GM12878 (cell line): ENCODE measurements at regions not wholly inside any gene's neighbourhood (a gene's known extent, or its start where the extent isn't known, plus 50 kb on each side); places are given as distances from the start of the nearest gene placed in this dataset.

ENCODE experiments used
- ATAC-seq: fragments of 200-7000 bp; cut with Tn5 transposase; 3 replicates; pipeline ENCODE4 v1.9.1; 2020; ENCODE audit warnings: mild to moderate bottlenecking, moderate library complexity
- BruUV-seq: library from RNA; stranded (reverse); fragments of 400-500 nt; replicated peaks from 2 replicates; lab custom pipeline; 2021; lab: Mats Ljungman, UMichigan
- CTCF ChIA-PET: fragments of 300-600 bp; sonication (Branson Sonifier 250); formaldehyde crosslinking; extraction: SDS; loops from one replicate; lab custom pipeline; 2021; ENCODE audit warnings: inconsistent platforms; lab: Yijun Ruan, JAX
- POLR2A ChIA-PET: fragments of 350-600 bp; formaldehyde crosslinking; extraction: SDS; loops from one replicate; lab custom pipeline; 2021; ENCODE audit warnings: inconsistent platforms; lab: Charles Lee
- RAD21 ChIA-PET: fragments of 300-600 bp; sonication (Branson Sonifier 250); formaldehyde crosslinking; loops from one replicate; lab custom pipeline; 2023; ENCODE audit warnings: antibody characterized with exemption; ENCODE audit not compliant: unreplicated experiment; lab: Charles Lee
- SMC1A ChIA-PET: fragments of 300-600 bp; sonication (Branson Sonifier 250); formaldehyde crosslinking; loops from one replicate; lab custom pipeline; 2023; ENCODE audit not compliant: unreplicated experiment, uncharacterized antibody; lab: Charles Lee
- DNase-seq: peaks from one replicate; pipeline ENCODE4 v3.0.0-alpha.2; 2011; ENCODE audit warnings: low read depth, low spot score
- FAIRE-seq: peaks from 3 replicates; lab custom pipeline; 2011; peaks lifted over from hg19 to GRCh38; lab: Jason Lieb, UNC
- H2AFZ ChIP-seq: 2 replicates; pipeline ENCODE4 v1.6.0; 2011; ENCODE audit warnings: low read depth, low read length, control low read depth; ENCODE audit not compliant: control insufficient read depth
- H3K27ac ChIP-seq: 2 replicates; pipeline ENCODE4 v1.5.1; 2011; ENCODE audit warnings: control low read depth; ENCODE audit not compliant: control insufficient read depth, insufficient read depth
- H3K27me3 ChIP-seq, 2 experiments: replicated peaks in 1 of 2; 2 replicates each; pipeline versions ENCODE4 v1.6.0 to v1.6.1; 2011; ENCODE audit warnings: low read length in 1 of 2; ENCODE audit not compliant: control insufficient read depth in 2 of 2, insufficient read depth in 2 of 2
- H3K36me3 ChIP-seq, 2 experiments: 2 replicates each; pipeline ENCODE4 v1.5.1; 2011; ENCODE audit warnings: low read length in 1 of 2; ENCODE audit not compliant: control insufficient read depth in 2 of 2, insufficient read depth in 2 of 2
- H3K4me1 ChIP-seq: 2 replicates; pipeline ENCODE4 v1.6.1; 2011; ENCODE audit warnings: mild to moderate bottlenecking, low read length, moderate library complexity, mixed read lengths; ENCODE audit not compliant: control insufficient read depth, insufficient read depth
- H3K4me2 ChIP-seq: 2 replicates; pipeline ENCODE4 v1.6.0; 2011; ENCODE audit warnings: control low read depth; ENCODE audit not compliant: control insufficient read depth, insufficient read depth
- H3K4me3 ChIP-seq: fragments of 200-600 bp; sonication (generic); 2 replicates; pipeline ENCODE4 v1.5.1; 2016
- H3K79me2 ChIP-seq: 2 replicates; pipeline ENCODE4 v1.6.0; 2011; ENCODE audit warnings: low read length; ENCODE audit not compliant: control insufficient read depth, insufficient read depth
- H3K9ac ChIP-seq: 2 replicates; pipeline ENCODE4 v1.8.0; 2011; ENCODE audit warnings: low read length, control low read depth, mixed read lengths; ENCODE audit not compliant: control insufficient read depth, insufficient read depth
- H3K9me3 ChIP-seq: replicated peaks from 3 replicates; pipeline ENCODE4 v1.5.1; 2011; ENCODE audit warnings: mild to moderate bottlenecking, low read length; ENCODE audit not compliant: control insufficient read depth, insufficient read depth
- H4K20me1 ChIP-seq: 2 replicates; pipeline ENCODE4 v1.6.0; 2011; ENCODE audit not compliant: control insufficient read depth, insufficient read depth
- CEBPZ ChIP-seq: fragments of 150-350 bp; IDR thresholded peaks from 2 replicates; pipeline ENCODE4 v1.6.1; 2016; ENCODE audit warnings: low read depth, low read length
- CTCF ChIP-seq, 3 experiments: IDR thresholded peaks in 2 of 3; conservative IDR thresholded peaks in 1 of 3; 2 replicates each; pipeline ENCODE4 v1.5.1; 2011; ENCODE audit warnings: low read depth in 3 of 3, low read length in 3 of 3, mild to moderate bottlenecking in 3 of 3, control low read depth in 2 of 3, moderate library complexity in 2 of 3, inconsistent platforms in 1 of 3, mixed read lengths in 1 of 3; ENCODE audit not compliant: control insufficient read depth in 2 of 3, insufficient read depth in 1 of 3; ENCODE audit errors: extremely low read depth in 1 of 3
- E4F1 ChIP-seq: fragments of 450-650 bp; IDR thresholded peaks from 2 replicates; pipeline ENCODE4 v1.6.1; 2018; ENCODE audit warnings: borderline replicate concordance, mild to moderate bottlenecking; ENCODE audit not compliant: partially characterized antibody
- GATAD2B ChIP-seq: fragments of 450-650 bp; conservative IDR thresholded peaks from 2 replicates; pipeline ENCODE4 v1.6.1; 2017; ENCODE audit warnings: low read depth, mild to moderate bottlenecking, moderate library complexity
- JUNB ChIP-seq: IDR thresholded peaks from 2 replicates; pipeline ENCODE4 v1.6.1; 2016; ENCODE audit warnings: antibody characterized with exemption, mild to moderate bottlenecking
- NR2C1 ChIP-seq: fragments of 450-650 bp; IDR thresholded peaks from 2 replicates; pipeline ENCODE4 v1.6.1; 2017; ENCODE audit warnings: antibody characterized with exemption, mild to moderate bottlenecking, moderate library complexity
- NRF1 ChIP-seq: conservative IDR thresholded peaks from 2 replicates; pipeline ENCODE4 v1.6.1; 2011; ENCODE audit warnings: mild to moderate bottlenecking, low read depth, low read length, improper control_type of control experiment
- SIN3A ChIP-seq: IDR thresholded peaks from 2 replicates; pipeline ENCODE4 v1.6.1; 2012; ENCODE audit warnings: low read depth, low read length, improper control_type of control experiment
- ZNF592 ChIP-seq: fragments of 450-650 bp; IDR thresholded peaks from 2 replicates; pipeline ENCODE4 v1.6.1; 2017; ENCODE audit warnings: mild to moderate bottlenecking, moderate library complexity
- ZNF622 ChIP-seq: fragments of 450-650 bp; IDR thresholded peaks from 2 replicates; pipeline ENCODE4 v1.6.1; 2017; ENCODE audit warnings: mild to moderate bottlenecking, inconsistent platforms
- WGBS: methylation state at CpG from one replicate; pipeline ENCODE4 v1.1.6; 2016; ENCODE audit warnings: low lambda C conversion rate; ENCODE audit not compliant: insufficient replicate concordance, insufficient coverage; ENCODE audit errors: missing lambda C conversion rate; 5-methylcytosine and 5-hydroxymethylcytosine counted together
- in situ Hi-C: fragments of 300-500 bp; cut with MboI; formaldehyde crosslinking; loops from 9 replicates; pipeline ENCODE4 v1.14.3; 2018; ENCODE audit warnings: mixed read lengths
- intact Hi-C: fragments of 100-400 bp; cut with micrococcal nuclease; formaldehyde crosslinking; loops from one replicate; pipeline ENCODE4 v1.14.2; 2022; ENCODE audit not compliant: unreplicated experiment

GRCh38 chr2:129763966-129764365 is 215.5 kb upstream of the RAB6C start:
- H3K27ac ChIP-seq = no peak overlapping the region
- SMC1A ChIA-PET = interaction anchor here (1.1 kb wide), 1 partner anchor 11 kb away, joined by 3 read pairs; no protein-coding TSS in a partner anchor
- no TSS peak for BruUV-seq
- no peaks in the 10 kb centered on the region for H4K20me1 ChIP-seq
- H3K27me3 ChIP-seq = no peaks in the 10 kb centered on the region; a peak in 2 of 4 replicates
- H3K9ac ChIP-seq = no peak overlapping the region
- no peaks in the 10 kb centered on the region for H3K79me2 ChIP-seq
- no peak overlapping the region for H3K4me2 ChIP-seq
- POLR2A ChIA-PET = no interaction called here
- H2AFZ ChIP-seq = no peak overlapping the region
- DNase-seq (no peak), FAIRE-seq (no peak), ATAC-seq (no peak)
- H3K4me1 ChIP-seq = no peaks in the 10 kb centered on the region
- RAD21 ChIA-PET = no interaction called here
- no peaks in the 10 kb centered on the region for H3K36me3 ChIP-seq
- WGBS = 45% methylated on average over 5 of the region's 5 CpGs
- TF ChIP-seq GATAD2B (no peak), ZNF622 (no peak), NRF1 (no peak), SIN3A (no peak), NR2C1 (no peak), CTCF (IDR thresholded peaks at IDR 0.05 in 2 of 3, conservative IDR thresholded peaks at IDR 0.05 in 1 of 3; ENCODE audit: control insufficient read depth in 2 of 3, extremely low read depth in 1 of 3, insufficient read depth in 1 of 3, low read depth in 3 of 3, low read length in 3 of 3) (no peak), CEBPZ (no peak), E4F1 (no peak), JUNB (no peak), ZNF592 (no peak)
- H3K9me3 ChIP-seq = no peaks in the 10 kb centered on the region
- in situ Hi-C loops (no loop called here), intact Hi-C loops (no loop called here)
- CTCF ChIA-PET = no interaction called here
- no peak overlapping the region for H3K4me3 ChIP-seq
